Right ventricle myocardium superior (tissue), 1 donor: ENCODE measurements at regions not wholly inside any gene's neighbourhood (a gene's known extent, or its start where the extent isn't known, plus 50 kb on each side); places are given as distances from the start of the nearest gene placed in this dataset.
"Not testable (repeated sequence)": the region's sequence is repeated elsewhere in the genome, so short reads cannot be mapped to it uniquely, and the experiment has no call there.

ENCODE experiments used
- ATAC-seq: fragments of 200-7000 bp; cut with Tn5 transposase; one replicate; pipeline ENCODE4 v1.9.1; 2020; ENCODE audit warnings: mild to moderate bottlenecking; ENCODE audit not compliant: poor library complexity
- DNase-seq: peaks from one replicate; pipeline ENCODE4 v3.0.0-alpha.2; 2020
- intact Hi-C: fragments of 100-400 bp; cut with DNase I; formaldehyde crosslinking; loops from one replicate; pipeline ENCODE4 v1.11.2; 2022
- donor health status: DM: no; HTN: yes; CAD: no; lungs with severe emphysema.

- DNase-seq, result no peak
- intact Hi-C loops, result no loop called here
- ATAC-seq, result peak; percentile 90
Observed at GRCh38 chr9:71518045-71518827, 250.1 kb downstream of the CEMIP2 start.

- DNase-seq (no peak), ATAC-seq (no peak)
- intact Hi-C loops, result no loop called here
Observed at GRCh38 chr9:71515626-71516025, 252.7 kb downstream of the CEMIP2 start.

GRCh38 chr9:71515107-71515506 lies 253.2 kb downstream of the CEMIP2 start:
- ATAC-seq (no peak), DNase-seq (no peak)
- intact Hi-C loops, result no loop called here

- DNase-seq (no peak), ATAC-seq (no peak)
- intact Hi-C loops, result no loop called here
Observed at GRCh38 chr9:71514344-71514975, 253.9 kb downstream of the CEMIP2 start.

- intact Hi-C loops, result no loop called here
- ATAC-seq (no peak), DNase-seq (no peak)
Observed at GRCh38 chr9:71509054-71509453, 259.3 kb downstream of the CEMIP2 start.

- intact Hi-C loops, DNase-seq, ATAC-seq: not testable (repeated sequence)
Observed at GRCh38 chr9:71508141-71508540, 260.2 kb downstream of the CEMIP2 start.

GRCh38 chr9:71506821-71507220 lies 261.5 kb downstream of the CEMIP2 start:
- DNase-seq (no peak), ATAC-seq (peak; percentile 68)
- intact Hi-C loops, result no loop called here

GRCh38 chr9:71504636-71505035 lies 263.7 kb downstream of the CEMIP2 start:
- ATAC-seq, result no peak
- intact Hi-C loops, result no loop called here
- no peak for DNase-seq

GRCh38 chr9:71498691-71499090 lies 269.6 kb downstream of the CEMIP2 start:
- ATAC-seq, result no peak
- intact Hi-C loops, result no loop called here
- no peak for DNase-seq

- no peak for ATAC-seq
- no peak for DNase-seq
- intact Hi-C loops, result no loop called here
Observed at GRCh38 chr9:71490810-71491209, 277.5 kb downstream of the CEMIP2 start.

- intact Hi-C loops, result no loop called here
- no peak for ATAC-seq
- DNase-seq, result no peak
Observed at GRCh38 chr9:71487061-71487460, 281.3 kb downstream of the CEMIP2 start.

GRCh38 chr9:71485326-71485725 lies 283.0 kb downstream of the CEMIP2 start:
- ATAC-seq (no peak), DNase-seq (no peak)
- intact Hi-C loops, result no loop called here

- no peak for ATAC-seq
- intact Hi-C loops, result no loop called here
Observed at GRCh38 chr9:71483436-71483835, 284.9 kb downstream of the CEMIP2 start.

GRCh38 chr9:71479621-71480020 lies 288.7 kb downstream of the CEMIP2 start:
- intact Hi-C loops, result no loop called here
- no peak for DNase-seq
- ATAC-seq, result no peak

More at GRCh38 chr9:71483436-71483835, 284.9 kb downstream of the CEMIP2 start:
- DNase-seq, result no peak

GRCh38 chr9:71472400-71472799 lies 295.9 kb downstream of the CEMIP2 start:
- DNase-seq (no peak), ATAC-seq (no peak)
- intact Hi-C loops, result no loop called here

- no peak for ATAC-seq
- intact Hi-C loops, result no loop called here
- DNase-seq, result no peak
Observed at GRCh38 chr9:71465392-71465791, 302.9 kb downstream of the CEMIP2 start.

- intact Hi-C loops, result no loop called here
- DNase-seq (no peak), ATAC-seq (no peak)
Observed at GRCh38 chr9:71459082-71459481, 309.2 kb downstream of the CEMIP2 start.

- DNase-seq, result peak; percentile 39
Observed at GRCh38 chr9:71446473-71447411, 321.6 kb downstream of the CEMIP2 start.

GRCh38 chr9:71446106-71446472 lies 322.2 kb downstream of the CEMIP2 start:
- ATAC-seq (no peak), DNase-seq (no peak)
- intact Hi-C loops, result no loop called here

More at GRCh38 chr9:71446473-71447411, 321.6 kb downstream of the CEMIP2 start:
- intact Hi-C loops, result no loop called here
- peak; percentile 41 for ATAC-seq
